PC-3 (cell line): ENCODE measurements at regions not wholly inside any gene's neighbourhood (a gene's known extent, or its start where the extent isn't known, plus 50 kb on each side); places are given as distances from the start of the nearest gene placed in this dataset.
"Not testable (repeated sequence)": the region's sequence is repeated elsewhere in the genome, so short reads cannot be mapped to it uniquely, and the experiment has no call there.

ENCODE experiments used
- EZH2 ChIP-seq: fragments of 300-600 bp; sonication (generic); IDR thresholded peaks from one replicate; pipeline ENCODE4 v1.6.1; 2017; ENCODE audit warnings: antibody characterized with exemption, mild to moderate bottlenecking, low read length; ENCODE audit not compliant: unreplicated experiment
- EZH2phosphoT487 ChIP-seq: fragments of 300-600 bp; sonication (generic); IDR thresholded peaks from 2 replicates; pipeline ENCODE4 v1.6.1; 2018; ENCODE audit warnings: mild to moderate bottlenecking, antibody characterized with exemption, low read length, borderline replicate concordance
- TF ChIP-seq, protein P1 (sequence below): fragments of 300-600 bp; sonication (generic); conservative IDR thresholded peaks from 2 replicates; pipeline ENCODE4 v1.5.1; 2017; ENCODE audit warnings: antibody characterized with exemption, low read depth, mild to moderate bottlenecking, low read length

DNA sequence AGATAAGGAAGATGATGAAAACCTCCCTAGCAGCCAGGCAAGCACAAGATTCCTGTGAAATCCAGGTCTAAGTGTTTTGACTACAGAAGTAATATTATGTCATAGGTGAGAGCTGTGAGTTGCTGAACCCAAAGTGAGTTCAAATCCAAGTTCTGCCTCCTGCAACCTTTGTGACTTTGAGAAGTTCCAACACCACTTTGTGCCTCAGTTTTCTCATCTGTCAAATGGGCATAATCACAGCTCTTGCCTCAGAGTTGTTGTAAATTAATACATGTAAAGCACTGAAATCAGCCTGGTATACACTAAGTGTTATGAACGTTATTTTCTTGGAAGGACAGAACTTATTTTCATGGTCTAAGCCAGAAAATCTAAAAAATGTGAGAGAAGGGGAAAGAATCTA is 210.3 kb upstream of the FRG2C start:
- TF ChIP-seq, protein P1, sequence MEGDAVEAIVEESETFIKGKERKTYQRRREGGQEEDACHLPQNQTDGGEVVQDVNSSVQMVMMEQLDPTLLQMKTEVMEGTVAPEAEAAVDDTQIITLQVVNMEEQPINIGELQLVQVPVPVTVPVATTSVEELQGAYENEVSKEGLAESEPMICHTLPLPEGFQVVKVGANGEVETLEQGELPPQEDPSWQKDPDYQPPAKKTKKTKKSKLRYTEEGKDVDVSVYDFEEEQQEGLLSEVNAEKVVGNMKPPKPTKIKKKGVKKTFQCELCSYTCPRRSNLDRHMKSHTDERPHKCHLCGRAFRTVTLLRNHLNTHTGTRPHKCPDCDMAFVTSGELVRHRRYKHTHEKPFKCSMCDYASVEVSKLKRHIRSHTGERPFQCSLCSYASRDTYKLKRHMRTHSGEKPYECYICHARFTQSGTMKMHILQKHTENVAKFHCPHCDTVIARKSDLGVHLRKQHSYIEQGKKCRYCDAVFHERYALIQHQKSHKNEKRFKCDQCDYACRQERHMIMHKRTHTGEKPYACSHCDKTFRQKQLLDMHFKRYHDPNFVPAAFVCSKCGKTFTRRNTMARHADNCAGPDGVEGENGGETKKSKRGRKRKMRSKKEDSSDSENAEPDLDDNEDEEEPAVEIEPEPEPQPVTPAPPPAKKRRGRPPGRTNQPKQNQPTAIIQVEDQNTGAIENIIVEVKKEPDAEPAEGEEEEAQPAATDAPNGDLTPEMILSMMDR, result not testable (repeated sequence)
- not testable (repeated sequence) for TF ChIP-seq EZH2, EZH2phosphoT487
